ENCODE measurements at regions not wholly inside any gene's neighbourhood (a gene's known extent, or its start where the extent isn't known, plus 50 kb on each side); places are given as distances from the start of the nearest gene placed in this dataset.

DNA sequence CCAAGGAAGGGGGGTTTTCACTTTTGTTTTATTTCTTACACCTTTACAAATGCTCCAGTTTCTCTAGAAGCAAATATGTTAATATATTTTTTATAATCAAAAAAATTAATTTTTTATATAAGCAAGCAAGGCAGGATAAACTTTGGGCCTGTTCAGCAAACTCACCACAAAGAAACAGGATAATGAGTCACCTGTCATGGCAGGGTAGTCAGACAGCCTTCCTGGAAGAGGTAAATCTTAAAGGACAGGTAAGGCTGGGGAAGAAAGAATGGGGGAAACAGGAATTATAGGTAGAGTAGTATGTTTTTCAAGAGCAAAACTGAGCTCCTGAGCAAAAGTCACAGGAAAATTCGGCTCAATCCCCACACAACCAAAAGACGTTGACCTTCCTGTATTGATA lies 186.3 kb upstream of the SOX9 start:
- DNase-seq (ENCODE audit: low read depth in 2 of 2): no peak

DNA sequence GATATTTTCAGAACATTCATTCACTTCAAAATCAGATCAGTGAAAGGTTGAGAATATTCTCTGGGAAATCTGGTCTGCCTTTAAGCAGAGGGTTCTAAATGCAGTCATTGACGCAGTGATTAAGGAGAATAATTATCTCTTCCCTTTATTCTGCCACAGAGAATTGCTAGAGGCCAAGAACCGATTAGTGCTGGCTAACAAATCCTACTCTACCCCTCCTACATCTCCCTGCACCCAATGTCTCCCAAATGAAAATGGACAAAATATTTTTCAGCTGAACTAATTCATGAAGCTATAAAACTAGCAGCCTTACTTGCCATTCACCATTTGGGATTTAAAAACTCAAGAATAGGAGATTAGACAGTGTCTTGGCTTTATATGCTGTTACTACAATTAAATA lies 185.5 kb upstream of the SOX9 start:
- no peak for DNase-seq (ENCODE audit: low read depth in 2 of 2)

DNA sequence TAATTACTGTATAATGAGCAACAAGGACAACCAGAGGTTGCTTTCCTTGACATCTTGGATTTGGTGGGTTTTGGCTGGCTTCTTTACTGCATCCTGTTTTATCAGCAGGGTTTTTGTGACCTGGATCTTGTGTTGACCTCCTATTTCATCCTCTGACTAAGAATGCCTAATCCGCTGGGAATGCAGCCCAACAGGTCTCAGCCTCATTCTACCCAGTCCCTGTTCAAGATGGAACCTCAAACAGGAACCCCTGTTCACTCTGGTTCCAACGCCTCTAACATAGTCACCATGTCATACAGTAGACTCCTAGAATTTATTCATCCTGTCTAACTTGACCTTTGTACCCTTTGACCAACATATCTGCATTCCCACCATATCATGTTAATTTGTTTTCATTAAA lies 183.8 kb upstream of the SOX9 start:
- no peak for DNase-seq (ENCODE audit: low read depth in 2 of 2)

DNA sequence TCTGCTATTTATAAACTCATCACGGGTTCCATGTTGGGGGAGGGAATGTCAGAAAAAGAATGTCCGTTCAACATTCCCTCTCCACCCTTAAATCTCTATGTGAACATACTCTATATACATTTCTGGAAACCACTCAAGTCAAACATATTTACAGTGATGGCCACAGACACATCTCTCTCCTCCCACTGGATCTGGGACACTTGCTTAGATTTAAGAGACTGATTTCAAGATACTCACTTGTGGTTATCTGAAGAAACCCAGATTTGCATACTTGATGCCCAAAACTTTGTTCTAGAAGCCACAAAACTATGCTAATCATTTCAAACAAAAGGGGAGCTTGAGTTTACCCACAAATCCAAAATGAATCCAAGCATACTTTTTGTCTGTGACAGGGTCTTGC lies 182.9 kb upstream of the SOX9 start:
- DNase-seq (ENCODE audit: low read depth in 2 of 2): no peak

DNA sequence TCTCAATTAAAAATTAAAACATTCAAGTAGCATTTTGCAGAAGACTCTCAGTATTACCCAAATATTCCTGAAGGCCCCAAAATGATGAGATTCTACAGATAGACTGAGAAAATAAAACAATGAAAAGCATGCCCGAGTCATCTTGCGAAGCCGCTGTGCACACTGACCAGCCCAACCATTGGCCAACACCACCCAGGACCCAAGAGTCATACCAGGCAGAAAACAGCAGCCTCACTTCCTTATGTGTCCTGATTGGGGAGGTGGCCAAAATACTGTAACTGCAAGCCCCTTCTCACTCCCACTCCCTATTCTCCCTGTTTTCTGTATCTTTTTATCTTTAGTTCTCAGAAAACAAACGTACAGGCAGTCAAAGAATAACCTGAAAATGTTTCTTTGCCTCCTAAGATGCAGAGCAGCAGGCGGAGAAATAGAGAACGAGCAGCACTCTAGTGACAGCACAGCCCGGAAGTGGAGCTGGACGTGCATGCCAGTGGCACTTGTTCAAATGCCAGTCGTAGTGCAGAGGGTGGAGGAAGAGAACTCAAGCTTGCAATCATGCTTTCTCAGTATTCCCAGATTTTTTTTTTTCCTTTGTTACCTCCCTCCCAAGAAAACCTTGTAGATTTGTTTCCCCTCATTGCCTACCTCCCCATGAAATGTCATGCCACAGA lies 182.3 kb upstream of the SOX9 start:
- DNase-seq (ENCODE audit: low read depth in 2 of 2): no peak

DNA sequence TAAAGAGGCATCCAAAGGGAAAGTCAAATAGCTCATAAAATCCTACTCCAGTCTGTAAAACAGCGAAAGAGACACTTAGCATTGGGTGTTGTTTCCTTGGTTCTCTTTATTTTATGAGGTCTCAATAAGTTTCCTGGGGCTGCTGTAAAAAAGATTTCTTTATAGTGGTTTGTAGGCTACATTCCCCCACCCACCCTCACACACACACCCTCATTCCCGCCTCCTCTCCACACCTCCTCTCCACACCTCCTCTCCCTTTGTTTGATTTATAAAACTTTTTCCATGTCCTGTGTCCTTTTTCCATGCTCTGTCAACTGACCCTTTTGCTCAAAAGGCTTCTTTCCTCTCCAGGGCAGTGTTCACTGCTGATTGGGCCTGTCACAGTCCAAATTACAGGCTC lies 178.9 kb upstream of the SOX9 start:
- DNase-seq (ENCODE audit: low read depth in 2 of 2): no peak

DNA sequence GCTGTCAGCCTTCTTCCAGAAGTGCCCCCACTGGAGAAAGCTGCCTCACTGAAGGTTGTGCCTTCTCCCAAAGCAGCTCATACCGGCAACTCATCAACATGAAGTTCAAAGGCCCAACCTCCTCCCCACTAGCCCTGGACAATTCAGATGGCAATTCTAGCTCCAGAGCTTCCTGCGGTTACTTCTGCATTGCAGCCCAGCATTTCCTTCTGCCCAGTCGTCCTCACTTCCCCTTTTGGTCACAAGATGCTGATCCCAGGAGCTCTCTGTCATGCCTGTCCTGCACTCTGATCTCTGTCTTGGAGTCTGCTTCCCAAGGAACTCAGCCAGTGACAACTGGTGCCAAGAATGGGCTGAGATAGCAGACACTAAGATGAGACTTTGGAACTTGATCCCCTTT lies 178.2 kb upstream of the SOX9 start:
- DNase-seq (ENCODE audit: low read depth in 2 of 2): no peak

DNA sequence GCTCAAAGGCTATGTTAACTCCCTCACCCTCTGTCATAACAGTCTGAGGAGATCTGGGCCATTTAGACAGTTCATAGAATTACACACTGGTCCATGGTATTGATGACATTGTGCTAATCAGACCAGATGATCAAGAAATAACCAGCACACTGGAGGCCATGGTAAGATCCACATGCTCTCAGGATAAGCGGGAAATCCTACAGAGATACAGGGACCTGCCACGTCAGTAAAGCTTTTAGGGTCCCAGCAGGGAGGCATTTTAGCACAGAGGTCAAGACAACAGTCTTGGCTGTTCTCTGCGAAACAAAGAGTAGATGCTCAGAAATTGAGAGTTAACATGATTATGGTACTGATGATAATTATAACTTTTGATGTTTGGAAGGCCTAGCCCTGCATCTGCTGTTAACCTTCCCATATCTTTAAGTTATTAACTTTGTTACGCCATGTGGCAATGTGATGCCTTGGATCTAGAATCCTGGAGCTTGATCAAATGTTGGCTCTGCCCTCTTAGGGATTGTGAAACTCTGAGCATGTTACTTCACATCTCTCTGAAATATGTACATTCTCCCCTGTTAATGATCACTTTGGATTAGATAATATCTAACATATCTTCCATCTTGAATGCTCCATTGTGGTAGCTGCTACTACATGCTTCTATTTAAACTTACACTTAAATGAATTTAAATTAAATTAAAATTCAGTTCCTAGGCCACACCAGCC lies 172.0 kb upstream of the SOX9 start:
- DNase-seq (ENCODE audit: low read depth in 2 of 2): no peak

DNA sequence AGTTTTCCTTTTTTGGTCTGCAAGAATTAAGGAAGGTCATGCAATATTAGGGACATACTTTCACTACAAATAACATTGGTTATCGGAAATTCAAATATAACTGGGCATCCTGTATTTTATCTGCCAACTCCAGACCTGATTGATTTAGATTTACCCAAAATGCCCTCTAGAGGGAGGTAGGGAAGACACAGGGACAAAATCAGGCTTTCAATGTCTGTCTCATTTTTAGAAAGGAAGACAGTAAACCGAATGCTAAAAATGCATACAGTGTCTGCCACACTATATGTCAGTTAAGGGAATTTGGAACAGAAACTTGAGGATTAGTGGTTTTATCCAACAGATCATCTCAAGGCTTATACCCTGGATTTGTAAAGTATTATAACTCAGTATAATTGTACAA lies 161.7 kb upstream of the SOX9 start:
- DNase-seq (ENCODE audit: low read depth in 2 of 2): no peak

DNA sequence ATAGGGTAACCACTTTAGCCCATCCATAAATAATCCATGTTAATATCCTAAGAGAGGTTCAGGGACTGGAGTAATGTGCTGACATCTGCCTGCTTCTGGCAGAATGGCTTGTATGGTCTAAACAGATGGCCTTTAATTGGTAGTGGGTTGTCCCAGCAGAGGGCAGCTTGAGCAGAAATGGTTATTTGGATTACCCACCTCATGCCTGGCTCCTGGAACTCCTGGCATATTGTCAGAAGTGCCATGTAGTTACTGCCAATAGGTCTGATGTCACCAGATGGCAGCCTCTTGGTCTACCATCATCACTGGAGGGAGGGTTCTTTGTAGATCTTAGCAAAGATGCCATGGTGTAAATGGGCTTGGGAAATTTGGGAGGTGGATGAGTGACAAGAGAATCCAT lies 157.5 kb upstream of the SOX9 start:
- DNase-seq (ENCODE audit: low read depth in 2 of 2): no peak

DNA sequence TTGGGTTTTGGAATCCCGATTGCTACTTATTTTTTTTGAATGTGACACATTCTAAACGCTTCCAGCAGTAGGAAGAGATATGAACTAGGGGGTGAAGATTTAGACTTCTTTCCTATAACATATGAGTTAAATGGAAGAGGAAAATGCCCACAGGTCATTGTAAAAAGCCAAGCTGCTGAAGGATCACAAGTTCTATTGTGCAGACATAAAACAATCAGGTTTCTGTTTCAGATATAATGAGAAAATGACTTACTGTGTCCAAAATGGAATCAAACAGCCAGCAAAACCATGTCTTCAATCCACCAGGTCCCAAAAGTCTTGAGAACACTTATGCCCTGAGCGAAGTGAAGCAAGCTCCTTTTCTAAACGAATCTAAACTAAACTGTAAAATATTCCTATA lies 157.0 kb upstream of the SOX9 start:
- DNase-seq (ENCODE audit: low read depth in 2 of 2): no peak

DNA sequence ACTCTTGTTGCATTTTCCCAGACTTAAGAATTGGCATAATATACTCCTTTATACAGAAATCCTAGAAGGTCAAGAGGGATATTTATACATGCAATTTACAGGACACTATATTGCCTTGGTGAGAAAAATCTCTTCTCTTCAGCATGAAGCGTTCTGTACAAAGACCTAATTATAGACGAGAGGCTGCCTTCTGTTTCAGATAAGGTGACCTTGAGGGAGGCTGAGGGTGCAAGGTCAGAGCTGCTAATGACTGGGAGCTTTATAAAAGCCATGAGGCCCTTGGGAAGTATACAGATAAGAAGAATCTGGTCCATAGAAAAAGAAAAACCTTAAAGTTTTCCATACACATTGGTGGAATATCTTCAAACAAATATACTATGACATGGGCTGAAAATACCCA lies 156.3 kb upstream of the SOX9 start:
- DNase-seq (ENCODE audit: low read depth in 2 of 2): no peak

DNA sequence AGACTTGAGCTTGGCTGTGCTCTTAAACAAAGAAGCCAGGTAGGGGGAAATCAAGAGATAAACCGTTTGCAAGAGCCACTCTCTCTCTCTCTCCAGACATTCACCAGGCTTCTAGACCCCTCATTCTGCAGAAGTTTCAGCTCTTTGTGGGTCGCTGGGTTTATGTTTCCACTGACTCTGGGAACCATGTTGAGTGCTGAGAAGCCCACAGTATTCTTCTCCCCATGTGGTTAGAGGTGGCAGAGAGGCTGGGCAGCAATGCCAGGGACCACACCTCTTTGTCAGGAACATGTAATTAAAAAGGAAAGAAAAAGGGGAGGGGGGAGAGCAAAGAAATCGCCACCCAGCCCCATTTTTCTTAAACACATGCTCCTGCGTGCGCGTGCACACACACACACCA lies 154.8 kb upstream of the SOX9 start:
- DNase-seq (ENCODE audit: low read depth in 2 of 2): no peak

DNA sequence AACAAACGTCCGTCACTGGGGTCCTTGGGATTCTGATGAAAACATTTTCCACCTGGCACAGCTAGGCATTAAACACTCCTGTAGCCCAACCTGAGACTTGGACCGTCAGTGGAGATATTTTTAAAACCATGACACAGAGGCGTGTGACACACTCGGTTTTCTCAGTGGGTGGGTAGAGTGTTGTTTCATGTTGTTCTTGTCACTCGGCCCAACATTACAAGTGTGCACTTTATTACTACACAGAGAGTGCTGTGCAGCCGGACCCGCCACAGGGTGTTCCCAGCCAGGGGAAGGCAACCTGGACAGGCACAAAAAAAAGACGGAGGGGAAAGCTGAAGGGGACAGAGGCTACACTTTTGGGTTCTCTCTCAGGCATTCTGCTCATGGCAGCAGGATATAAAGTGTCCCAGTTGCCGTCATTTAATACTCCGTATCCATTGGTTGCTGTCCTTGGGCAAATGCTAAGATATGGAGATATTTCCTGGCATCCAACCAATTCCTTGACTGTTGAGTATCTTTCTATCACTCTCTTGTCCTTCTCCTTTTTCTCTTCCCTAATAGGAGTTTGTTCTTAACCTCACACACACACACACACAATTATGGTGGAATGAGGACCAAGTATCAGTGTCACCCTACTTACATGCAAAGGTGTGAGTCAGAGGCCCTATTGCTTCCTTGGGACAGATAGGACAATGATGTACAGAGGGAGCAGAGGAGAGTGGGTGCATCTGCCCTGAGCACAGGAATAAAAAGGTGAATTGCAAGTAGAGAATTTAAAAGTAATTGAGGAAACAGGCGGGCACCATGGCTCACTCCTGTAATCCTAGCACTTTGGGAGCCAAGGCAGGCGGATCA lies 154.1 kb upstream of the SOX9 start:
- DNase-seq (ENCODE audit: low read depth in 2 of 2): no peak

DNA sequence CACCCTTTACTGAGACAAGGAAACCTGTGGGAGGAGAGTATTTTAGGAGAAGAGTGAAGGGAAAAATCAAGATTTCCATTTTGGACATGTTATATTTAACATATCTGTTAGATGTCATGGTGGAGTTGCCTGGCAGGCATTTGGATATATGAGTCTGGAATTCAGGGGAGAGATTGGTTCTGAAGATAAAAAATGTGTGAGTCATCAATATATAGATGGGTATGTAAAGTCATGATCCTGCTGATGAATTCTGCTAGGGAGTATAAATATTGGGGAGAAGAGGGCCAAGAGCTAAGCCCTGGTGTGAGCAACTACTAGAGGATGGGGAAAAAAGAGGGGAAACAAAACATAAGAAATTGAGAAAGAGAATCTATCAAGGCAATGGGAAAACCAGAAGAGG lies 151.3 kb upstream of the SOX9 start:
- DNase-seq (ENCODE audit: low read depth in 2 of 2): no peak

DNA sequence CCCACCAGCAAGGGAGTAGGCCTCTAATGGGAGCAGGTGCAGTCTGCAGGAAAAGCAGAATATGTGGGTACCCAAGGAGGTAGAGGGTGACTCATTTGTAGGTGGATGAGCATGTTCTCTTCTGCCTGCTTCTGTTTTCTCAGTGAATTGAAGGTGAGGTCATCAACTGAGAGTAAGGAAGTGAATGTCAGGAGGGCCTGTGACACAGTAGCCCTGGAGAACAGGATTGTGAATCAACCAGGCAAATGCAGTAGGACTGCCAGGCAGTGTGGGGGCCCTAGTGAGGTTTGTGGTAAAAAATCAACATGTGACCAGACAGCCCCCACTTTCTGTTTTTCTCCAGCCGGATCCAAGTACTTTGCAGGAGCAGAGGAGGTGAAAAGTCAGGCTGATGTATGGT lies 150.5 kb upstream of the SOX9 start:
- DNase-seq (ENCODE audit: low read depth in 2 of 2): no peak

DNA sequence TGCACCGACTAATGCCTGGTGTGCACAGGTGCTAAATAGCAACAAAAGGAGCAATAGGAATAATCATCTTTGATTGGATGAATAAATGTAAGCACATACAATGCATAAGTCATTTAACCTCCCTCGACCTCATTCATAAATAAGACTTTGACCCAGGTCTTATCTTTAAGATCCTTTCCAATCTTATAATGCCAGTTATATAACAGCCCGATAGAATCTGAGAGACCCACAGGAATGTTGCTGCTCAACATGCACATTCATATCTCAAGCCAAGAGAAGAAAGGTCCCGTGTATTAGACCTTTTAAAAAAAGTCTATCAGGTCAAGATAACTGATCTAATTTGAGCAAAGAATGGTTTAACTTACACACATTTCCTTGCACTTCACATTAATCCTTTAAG lies 146.8 kb upstream of the SOX9 start:
- no peak for DNase-seq (ENCODE audit: low read depth in 2 of 2)

DNA sequence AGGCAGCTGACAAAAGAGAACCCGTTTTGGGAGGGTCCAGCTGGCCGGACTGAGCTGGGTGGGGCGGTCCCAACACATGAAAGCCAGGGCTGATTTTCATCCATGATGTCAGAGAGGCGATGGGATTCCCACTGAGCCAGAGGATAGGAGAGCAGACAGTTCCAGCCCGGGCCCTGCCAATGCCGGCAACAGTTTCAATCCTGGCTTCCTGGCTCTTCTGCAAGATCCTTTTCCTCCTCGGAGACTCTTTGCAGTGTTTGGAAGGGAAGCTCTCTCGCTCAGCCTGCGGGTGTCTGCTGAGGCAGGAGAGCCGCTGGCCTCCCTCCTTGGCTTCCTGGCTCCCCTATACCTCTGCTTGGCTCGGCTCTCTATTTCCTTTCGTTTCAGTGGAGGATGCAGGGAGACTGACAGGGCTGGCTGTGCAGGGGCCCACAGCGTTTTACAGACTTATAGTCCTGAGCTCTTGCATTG lies 145.5 kb upstream of the SOX9 start:
- DNase-seq (ENCODE audit: low read depth in 2 of 2): no peak

DNA sequence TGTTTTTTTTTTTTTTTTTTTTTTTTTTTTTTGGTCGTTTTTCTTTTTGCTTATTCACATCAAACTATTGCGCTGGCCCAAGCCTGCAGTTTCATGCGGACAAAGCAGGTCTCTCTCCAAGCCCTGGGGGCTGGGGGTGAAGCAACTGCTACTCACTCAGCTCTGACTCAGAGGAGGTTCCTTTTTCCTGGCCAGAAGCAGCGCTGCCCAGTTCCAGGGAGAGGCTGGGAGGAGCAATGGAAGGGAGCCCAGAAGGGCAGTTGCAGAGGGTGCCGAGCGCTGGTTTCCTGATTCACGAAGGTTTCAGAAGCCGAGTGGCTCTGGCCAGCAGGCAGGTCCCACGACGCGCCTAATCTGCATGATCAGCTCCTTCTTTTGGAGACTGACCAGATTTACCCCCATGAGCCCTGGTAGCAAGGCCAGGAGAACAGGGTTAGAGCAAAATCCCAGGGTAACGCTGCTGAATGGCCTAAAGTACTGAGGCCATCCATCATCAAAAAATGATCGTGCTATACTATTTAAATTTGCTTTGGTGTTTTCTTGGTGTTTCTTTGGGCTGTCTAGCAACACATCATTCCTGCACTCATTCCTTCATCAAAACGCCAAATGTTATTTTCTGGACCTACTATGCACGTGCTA lies 144.7 kb upstream of the SOX9 start:
- peak in 1 of 2 donors; percentile 8 for DNase-seq (ENCODE audit: low read depth in 2 of 2)

DNA sequence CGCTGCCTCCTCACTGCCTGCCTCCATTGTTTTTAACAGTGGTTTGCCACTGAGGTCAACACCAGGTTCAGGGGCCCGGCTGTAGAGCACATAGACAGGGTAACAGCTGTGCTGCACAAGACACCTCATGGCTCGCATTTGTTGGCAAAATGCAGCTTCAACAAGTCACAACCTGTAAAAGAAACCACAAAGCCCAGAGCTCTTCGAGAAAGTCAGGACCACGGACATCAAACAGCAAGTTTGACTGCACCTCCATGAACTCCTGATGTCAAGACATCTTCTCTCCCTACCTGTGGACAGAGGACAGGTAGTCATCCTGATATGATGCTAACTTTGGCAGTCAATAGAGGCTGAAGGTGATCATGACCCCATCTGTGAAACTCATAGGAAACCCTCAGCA lies 142.4 kb upstream of the SOX9 start:
- no peak for DNase-seq (ENCODE audit: low read depth in 2 of 2)

DNA sequence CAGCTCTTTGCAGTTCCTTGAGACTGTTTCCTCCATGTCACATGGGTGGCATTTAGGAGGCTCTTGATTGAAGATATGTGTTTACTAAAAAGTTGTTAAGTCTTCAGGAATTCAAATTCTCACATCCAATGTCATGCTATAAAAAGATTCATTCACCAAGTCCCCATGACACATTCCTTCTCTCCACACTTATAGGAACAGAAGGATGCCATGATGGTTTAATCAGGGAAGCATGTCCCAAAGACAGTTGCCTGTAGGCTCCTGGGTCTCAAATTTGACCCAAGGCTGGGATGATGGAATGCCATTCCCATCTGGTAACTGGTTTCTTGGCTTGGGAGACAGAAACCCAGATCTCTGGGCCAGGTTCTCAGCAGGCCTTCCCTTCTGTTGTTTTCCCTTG lies 140.6 kb upstream of the SOX9 start:
- DNase-seq (ENCODE audit: low read depth in 2 of 2): no peak

DNA sequence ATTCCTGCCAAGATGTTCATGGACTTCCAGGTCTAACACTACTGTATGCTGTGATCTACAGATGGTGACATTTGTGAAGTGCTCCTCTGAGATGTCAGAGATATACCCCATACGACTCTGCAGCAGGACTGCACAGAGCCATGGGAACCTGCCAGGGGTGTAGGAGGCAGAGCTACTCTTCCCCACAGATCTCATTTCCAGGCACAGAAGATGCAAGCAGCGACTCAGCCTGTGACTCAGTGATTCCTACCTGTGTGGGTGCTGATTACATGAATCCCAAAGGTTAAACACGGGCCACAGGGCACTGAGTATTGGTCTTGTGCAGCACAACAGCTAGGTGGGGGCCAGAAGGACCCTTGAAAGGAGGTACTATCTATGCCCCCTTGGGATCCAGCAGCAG lies 137.0 kb upstream of the SOX9 start:
- no peak for DNase-seq (ENCODE audit: low read depth in 2 of 2)

Data from lung microvascular endothelial cell (primary cell).